SK-N-SH (cell line): ENCODE measurements at regions not wholly inside any gene's neighbourhood (a gene's known extent, or its start where the extent isn't known, plus 50 kb on each side); places are given as distances from the start of the nearest gene placed in this dataset.

Source experiments
- CHD2 ChIP-seq: fragments of 150-350 bp; IDR thresholded peaks from 2 replicates; pipeline ENCODE4 v1.6.1; 2018; ENCODE audit warnings: low read length; ENCODE audit not compliant: partially characterized antibody
- GABPA ChIP-seq: IDR thresholded peaks from 2 replicates; pipeline ENCODE4 v1.4.0; 2012; ENCODE audit warnings: low read depth, mild to moderate bottlenecking
- POLR2AphosphoS5 ChIP-seq: IDR thresholded peaks from 2 replicates; pipeline ENCODE4 v1.6.1; 2012; ENCODE audit warnings: low read depth, low read length
- RAD21 ChIP-seq: IDR thresholded peaks from 2 replicates; pipeline ENCODE4 v1.6.1; 2012; ENCODE audit warnings: mild to moderate bottlenecking, low read length
- TCF12 ChIP-seq: IDR thresholded peaks from 2 replicates; pipeline ENCODE4 v1.4.0; 2012
- ZBTB33 ChIP-seq: IDR thresholded peaks from 2 replicates; pipeline ENCODE4 v1.4.0; 2012; ENCODE audit warnings: low read depth, borderline replicate concordance
- TF ChIP-seq, protein P1 (sequence below): fragments of 200-600 bp; sonication (generic); IDR thresholded peaks from 2 replicates; pipeline ENCODE4 v1.6.1; 2017; ENCODE audit warnings: antibody characterized with exemption, mild to moderate bottlenecking, moderate library complexity
- TF ChIP-seq, protein P2 (sequence below): fragments of 150-350 bp; IDR thresholded peaks from 2 replicates; pipeline ENCODE4 v1.6.1; 2017; ENCODE audit warnings: antibody characterized with exemption, low read length, low read depth, borderline replicate concordance
- TF ChIP-seq, protein P3 (sequence below): IDR thresholded peaks from 2 replicates; pipeline ENCODE4 v1.6.1; 2012; ENCODE audit warnings: mild to moderate bottlenecking, low read depth, low read length, moderate library complexity

- TF ChIP-seq, protein P1, sequence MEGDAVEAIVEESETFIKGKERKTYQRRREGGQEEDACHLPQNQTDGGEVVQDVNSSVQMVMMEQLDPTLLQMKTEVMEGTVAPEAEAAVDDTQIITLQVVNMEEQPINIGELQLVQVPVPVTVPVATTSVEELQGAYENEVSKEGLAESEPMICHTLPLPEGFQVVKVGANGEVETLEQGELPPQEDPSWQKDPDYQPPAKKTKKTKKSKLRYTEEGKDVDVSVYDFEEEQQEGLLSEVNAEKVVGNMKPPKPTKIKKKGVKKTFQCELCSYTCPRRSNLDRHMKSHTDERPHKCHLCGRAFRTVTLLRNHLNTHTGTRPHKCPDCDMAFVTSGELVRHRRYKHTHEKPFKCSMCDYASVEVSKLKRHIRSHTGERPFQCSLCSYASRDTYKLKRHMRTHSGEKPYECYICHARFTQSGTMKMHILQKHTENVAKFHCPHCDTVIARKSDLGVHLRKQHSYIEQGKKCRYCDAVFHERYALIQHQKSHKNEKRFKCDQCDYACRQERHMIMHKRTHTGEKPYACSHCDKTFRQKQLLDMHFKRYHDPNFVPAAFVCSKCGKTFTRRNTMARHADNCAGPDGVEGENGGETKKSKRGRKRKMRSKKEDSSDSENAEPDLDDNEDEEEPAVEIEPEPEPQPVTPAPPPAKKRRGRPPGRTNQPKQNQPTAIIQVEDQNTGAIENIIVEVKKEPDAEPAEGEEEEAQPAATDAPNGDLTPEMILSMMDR: no peak
- TF ChIP-seq RAD21 (no peak), GABPA (no peak), POLR2AphosphoS5 (no peak), CHD2 (no peak), TCF12 (no peak), ZBTB33 (no peak)
- TF ChIP-seq, protein P2, sequence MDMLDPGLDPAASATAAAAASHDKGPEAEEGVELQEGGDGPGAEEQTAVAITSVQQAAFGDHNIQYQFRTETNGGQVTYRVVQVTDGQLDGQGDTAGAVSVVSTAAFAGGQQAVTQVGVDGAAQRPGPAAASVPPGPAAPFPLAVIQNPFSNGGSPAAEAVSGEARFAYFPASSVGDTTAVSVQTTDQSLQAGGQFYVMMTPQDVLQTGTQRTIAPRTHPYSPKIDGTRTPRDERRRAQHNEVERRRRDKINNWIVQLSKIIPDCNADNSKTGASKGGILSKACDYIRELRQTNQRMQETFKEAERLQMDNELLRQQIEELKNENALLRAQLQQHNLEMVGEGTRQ: no peak
- TF ChIP-seq, protein P3, sequence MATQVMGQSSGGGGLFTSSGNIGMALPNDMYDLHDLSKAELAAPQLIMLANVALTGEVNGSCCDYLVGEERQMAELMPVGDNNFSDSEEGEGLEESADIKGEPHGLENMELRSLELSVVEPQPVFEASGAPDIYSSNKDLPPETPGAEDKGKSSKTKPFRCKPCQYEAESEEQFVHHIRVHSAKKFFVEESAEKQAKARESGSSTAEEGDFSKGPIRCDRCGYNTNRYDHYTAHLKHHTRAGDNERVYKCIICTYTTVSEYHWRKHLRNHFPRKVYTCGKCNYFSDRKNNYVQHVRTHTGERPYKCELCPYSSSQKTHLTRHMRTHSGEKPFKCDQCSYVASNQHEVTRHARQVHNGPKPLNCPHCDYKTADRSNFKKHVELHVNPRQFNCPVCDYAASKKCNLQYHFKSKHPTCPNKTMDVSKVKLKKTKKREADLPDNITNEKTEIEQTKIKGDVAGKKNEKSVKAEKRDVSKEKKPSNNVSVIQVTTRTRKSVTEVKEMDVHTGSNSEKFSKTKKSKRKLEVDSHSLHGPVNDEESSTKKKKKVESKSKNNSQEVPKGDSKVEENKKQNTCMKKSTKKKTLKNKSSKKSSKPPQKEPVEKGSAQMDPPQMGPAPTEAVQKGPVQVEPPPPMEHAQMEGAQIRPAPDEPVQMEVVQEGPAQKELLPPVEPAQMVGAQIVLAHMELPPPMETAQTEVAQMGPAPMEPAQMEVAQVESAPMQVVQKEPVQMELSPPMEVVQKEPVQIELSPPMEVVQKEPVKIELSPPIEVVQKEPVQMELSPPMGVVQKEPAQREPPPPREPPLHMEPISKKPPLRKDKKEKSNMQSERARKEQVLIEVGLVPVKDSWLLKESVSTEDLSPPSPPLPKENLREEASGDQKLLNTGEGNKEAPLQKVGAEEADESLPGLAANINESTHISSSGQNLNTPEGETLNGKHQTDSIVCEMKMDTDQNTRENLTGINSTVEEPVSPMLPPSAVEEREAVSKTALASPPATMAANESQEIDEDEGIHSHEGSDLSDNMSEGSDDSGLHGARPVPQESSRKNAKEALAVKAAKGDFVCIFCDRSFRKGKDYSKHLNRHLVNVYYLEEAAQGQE: no peak
Measured at GRCh38 chr1:244915736-244916135, 51.4 kb upstream of the HNRNPU start.
